Chondrocyte (in vitro differentiated cells): ENCODE measurements at regions not wholly inside any gene's neighbourhood (a gene's known extent, or its start where the extent isn't known, plus 50 kb on each side); places are given as distances from the start of the nearest gene placed in this dataset.
"Not testable (repeated sequence)": the region's sequence is repeated elsewhere in the genome, so short reads cannot be mapped to it uniquely, and the experiment has no call there.

Experiments used
- DNase-seq: peaks from one replicate; pipeline ENCODE4 v3.0.0; 2021; ENCODE audit warnings: mixed read lengths, low spot score
- H3K27ac Mint-ChIP-seq: one replicate; pipeline ENCODE4 v1.8.0; 2021; ENCODE audit warnings: mild to moderate bottlenecking, moderate library complexity, mixed read lengths; ENCODE audit not compliant: unreplicated experiment
- H3K27me3 Mint-ChIP-seq: 2 replicates; pipeline ENCODE4 v1.8.0; 2021; ENCODE audit warnings: low read depth, mixed read lengths
- H3K36me3 Mint-ChIP-seq: 2 replicates; pipeline ENCODE4 v1.8.0; 2021; ENCODE audit warnings: low read depth, mixed read lengths
- H3K4me1 Mint-ChIP-seq: 2 replicates; pipeline ENCODE4 v1.8.0; 2021; ENCODE audit warnings: low read depth, mild to moderate bottlenecking, mixed read lengths
- H3K4me3 Mint-ChIP-seq: one replicate; pipeline ENCODE4 v1.8.0; 2021; ENCODE audit warnings: mild to moderate bottlenecking, moderate library complexity, mixed read lengths; ENCODE audit not compliant: unreplicated experiment
- H3K9me3 Mint-ChIP-seq: 2 replicates; pipeline ENCODE4 v1.8.0; 2021; ENCODE audit warnings: low read depth, mixed read lengths
- TF ChIP-seq, protein P1 (sequence below): fragments of 200-600 bp; sonication (generic); IDR thresholded peaks from 2 replicates; pipeline ENCODE4 v1.5.0; 2021; ENCODE audit warnings: antibody characterized with exemption, mild to moderate bottlenecking, moderate library complexity

DNA sequence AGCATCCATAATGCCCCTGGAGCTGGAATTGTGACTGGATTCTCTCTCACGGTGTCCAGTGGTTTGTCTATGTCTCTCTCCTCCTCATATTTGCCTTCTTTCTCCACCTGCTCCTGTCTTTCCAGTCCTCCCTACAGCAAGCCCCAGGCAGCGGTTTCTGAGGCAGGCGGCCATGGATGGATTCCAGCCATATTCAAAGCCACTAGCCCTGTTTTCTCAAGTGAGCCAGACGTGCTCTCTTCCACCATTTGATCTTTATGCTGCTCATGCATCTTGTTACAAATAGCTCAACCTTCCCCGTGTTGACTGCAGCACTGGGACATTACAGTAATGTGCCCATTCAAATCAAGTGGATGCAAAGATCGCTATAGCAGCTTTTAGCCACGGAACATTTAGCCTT lies 387.2 kb upstream of the PODXL start:
- no peak for DNase-seq
- Mint-ChIP-seq H3K4me3 (no peak overlapping the region), H3K4me1 (peaks cover 29% of the 10 kb centered on the region), H3K27ac (no peak overlapping the region), H3K27me3 (peaks cover 11% of the 10 kb centered on the region), H3K36me3 (no peaks in the 10 kb centered on the region), H3K9me3 (peaks cover 10% of the 10 kb centered on the region)
- TF ChIP-seq, protein P1, sequence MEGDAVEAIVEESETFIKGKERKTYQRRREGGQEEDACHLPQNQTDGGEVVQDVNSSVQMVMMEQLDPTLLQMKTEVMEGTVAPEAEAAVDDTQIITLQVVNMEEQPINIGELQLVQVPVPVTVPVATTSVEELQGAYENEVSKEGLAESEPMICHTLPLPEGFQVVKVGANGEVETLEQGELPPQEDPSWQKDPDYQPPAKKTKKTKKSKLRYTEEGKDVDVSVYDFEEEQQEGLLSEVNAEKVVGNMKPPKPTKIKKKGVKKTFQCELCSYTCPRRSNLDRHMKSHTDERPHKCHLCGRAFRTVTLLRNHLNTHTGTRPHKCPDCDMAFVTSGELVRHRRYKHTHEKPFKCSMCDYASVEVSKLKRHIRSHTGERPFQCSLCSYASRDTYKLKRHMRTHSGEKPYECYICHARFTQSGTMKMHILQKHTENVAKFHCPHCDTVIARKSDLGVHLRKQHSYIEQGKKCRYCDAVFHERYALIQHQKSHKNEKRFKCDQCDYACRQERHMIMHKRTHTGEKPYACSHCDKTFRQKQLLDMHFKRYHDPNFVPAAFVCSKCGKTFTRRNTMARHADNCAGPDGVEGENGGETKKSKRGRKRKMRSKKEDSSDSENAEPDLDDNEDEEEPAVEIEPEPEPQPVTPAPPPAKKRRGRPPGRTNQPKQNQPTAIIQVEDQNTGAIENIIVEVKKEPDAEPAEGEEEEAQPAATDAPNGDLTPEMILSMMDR: no peak

DNA sequence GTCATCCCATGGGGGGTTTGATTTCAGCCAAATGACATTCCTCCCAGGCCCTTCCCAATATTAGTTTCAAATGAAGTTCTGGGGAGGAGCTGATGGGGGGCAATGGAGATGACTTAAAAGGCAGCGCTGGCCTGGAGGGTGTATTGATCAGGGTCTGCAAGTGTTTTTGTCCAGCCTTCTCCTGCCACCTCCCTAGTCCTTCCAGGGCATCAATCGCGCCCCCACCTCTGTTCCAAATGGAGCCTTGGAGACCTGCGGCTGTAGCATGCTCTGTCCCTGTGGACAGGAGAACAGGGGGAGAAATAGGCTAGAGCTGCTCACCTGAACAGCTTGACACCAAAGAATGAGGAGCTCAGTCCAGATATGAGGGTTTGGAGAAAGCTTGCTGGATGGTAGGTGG lies 386.8 kb upstream of the PODXL start:
- TF ChIP-seq, protein P1: no peak
- DNase-seq: no peak
- peaks cover 10% of the 10 kb centered on the region for H3K9me3 Mint-ChIP-seq
- H3K4me1 Mint-ChIP-seq: peaks cover 25% of the 10 kb centered on the region
- peaks cover 11% of the 10 kb centered on the region for H3K27me3 Mint-ChIP-seq
- no peak overlapping the region for H3K4me3 Mint-ChIP-seq
- no peaks in the 10 kb centered on the region for H3K36me3 Mint-ChIP-seq
- no peak overlapping the region for H3K27ac Mint-ChIP-seq

DNA sequence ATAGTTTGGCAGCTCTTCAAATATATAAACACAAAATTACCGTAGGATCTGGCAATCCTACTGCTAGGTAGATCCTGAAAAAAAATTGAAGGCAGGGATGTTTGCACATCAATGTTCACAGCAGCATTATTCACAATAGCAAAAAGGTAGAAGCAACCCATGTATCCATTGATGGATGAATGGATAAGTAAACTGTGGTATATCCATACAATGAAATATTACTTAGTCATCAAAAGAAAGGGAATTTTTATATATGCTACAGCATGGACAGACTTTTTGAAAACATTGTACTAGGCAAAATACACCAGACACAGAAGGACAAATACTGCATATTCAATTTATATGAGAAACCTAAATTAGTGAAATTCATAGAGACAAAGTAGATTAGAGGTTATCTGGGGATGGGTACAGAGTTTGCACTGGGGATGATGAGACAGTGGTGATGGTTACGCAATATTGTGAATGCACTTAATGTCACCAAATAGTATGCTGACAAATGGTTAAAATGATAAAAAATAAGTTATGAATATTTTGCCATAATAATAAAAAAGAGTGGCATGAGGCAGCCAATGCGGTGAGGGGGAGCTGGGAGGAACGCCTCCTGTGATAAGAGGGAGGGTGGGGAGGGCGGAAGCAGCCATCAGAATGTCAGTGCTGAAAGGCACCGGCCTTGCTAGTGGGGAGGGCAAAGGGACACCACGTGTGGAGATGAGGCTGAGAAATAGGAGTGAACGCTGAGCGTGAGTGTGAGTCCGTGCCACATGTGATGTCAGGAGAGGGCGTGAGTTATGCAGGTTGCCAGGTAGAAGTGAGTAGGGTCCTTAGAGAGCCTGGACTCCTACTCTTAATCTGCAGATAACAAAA lies 386.1 kb upstream of the PODXL start:
- peaks cover 10% of the 10 kb centered on the region for H3K9me3 Mint-ChIP-seq
- H3K27me3 Mint-ChIP-seq: peaks cover 11% of the 10 kb centered on the region
- TF ChIP-seq, protein P1: no peak
- DNase-seq: no peak
- no peaks in the 10 kb centered on the region for H3K36me3 Mint-ChIP-seq
- peaks cover 18% of the 10 kb centered on the region for H3K4me1 Mint-ChIP-seq
- H3K27ac Mint-ChIP-seq: no peak overlapping the region
- H3K4me3 Mint-ChIP-seq: no peak overlapping the region

DNA sequence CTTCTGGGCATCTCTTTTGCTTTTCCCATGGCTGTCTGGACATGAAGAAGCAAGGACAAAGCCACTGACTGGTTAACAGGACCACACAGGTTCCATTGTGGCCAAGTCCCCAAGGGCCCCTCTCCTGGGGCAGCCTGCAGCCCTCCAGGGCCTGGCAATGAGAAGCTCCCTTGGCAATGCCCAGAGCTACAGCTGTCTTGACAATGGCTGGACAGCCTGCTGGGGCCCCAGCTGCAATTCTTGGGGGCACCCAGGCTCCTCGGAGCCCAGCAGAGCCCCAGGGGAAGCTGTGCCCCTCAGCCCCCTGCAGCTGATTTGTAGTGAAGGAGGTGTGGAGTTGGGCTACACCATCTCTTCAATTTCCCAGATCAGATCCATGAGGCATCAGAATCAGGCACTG lies 384.9 kb upstream of the PODXL start:
- Mint-ChIP-seq H3K27ac (no peak overlapping the region), H3K27me3 (peaks cover 17% of the 10 kb centered on the region), H3K36me3 (peaks cover 2% of the 10 kb centered on the region), H3K9me3 (peaks cover 10% of the 10 kb centered on the region), H3K4me3 (no peak overlapping the region), H3K4me1 (peaks cover 11% of the 10 kb centered on the region)
- DNase-seq: no peak
- TF ChIP-seq, protein P1: no peak

DNA sequence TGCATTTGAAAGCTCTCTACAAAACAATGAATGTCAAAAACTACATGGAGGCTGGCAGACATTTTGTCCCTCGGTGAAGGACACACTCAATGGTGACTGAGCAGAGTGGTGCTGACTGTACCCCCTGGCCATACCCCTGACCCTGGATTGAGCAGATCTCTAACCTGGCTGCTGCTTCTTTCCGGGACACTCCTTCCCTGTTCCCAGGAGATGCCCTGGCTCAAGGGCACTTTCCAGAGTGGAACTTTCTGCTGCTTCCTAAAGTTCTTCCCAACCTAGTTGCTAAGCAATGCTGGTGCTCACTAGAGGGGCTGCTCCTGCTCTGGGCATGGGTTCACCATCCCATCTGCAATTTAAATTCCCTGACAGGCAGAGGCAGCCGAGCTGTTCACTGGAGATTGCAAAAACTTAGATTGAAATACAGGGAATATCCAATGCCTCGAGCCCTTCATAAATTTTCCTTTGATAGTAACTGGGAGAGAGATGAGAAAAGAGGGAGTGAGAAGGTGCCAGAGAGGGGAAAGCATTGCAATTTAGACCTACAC lies 384.3 kb upstream of the PODXL start:
- peaks cover 17% of the 10 kb centered on the region for H3K27me3 Mint-ChIP-seq

DNA sequence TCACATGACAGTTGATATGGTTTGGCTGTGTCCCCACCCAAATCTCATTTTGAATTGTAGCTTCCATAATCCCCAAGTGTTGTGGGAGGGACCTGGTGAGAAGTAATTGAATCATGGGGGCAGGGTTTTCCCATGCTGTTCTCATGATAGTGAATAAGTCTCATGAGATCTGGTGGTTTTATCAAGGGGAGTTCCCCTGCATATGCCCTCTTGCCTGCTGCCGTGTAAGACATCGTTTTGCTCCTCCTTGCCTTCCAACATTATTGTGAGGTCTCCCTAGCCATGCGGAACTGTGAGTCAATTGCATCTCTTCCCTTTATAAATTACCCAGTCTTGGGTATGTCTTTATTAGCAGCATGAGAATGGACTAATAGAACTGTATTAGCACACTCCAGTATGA lies 382.4 kb upstream of the PODXL start:
- H3K9me3 Mint-ChIP-seq, H3K4me3 Mint-ChIP-seq, H3K4me1 Mint-ChIP-seq, H3K27ac Mint-ChIP-seq, H3K36me3 Mint-ChIP-seq, DNase-seq: not testable (repeated sequence)
- H3K27me3 Mint-ChIP-seq: peaks cover 16% of the 10 kb centered on the region

More for the DNA sequence above, 384.3 kb upstream of the PODXL start:
- Mint-ChIP-seq H3K4me1 (peaks cover 5% of the 10 kb centered on the region), H3K9me3 (peaks cover 10% of the 10 kb centered on the region), H3K4me3 (no peak overlapping the region), H3K36me3 (peaks cover 2% of the 10 kb centered on the region), H3K27ac (no peak overlapping the region)
- DNase-seq: no peak
- TF ChIP-seq, protein P1: no peak
